NCI-H510A (cell line): ENCODE measurements at regions not wholly inside any gene's neighbourhood (a gene's known extent, or its start where the extent isn't known, plus 50 kb on each side); places are given as distances from the start of the nearest gene placed in this dataset.

Experiments
- DNase-seq: peaks from one replicate; lab custom pipeline; 2025; lab: John Stamatoyannopoulos, UW

DNA sequence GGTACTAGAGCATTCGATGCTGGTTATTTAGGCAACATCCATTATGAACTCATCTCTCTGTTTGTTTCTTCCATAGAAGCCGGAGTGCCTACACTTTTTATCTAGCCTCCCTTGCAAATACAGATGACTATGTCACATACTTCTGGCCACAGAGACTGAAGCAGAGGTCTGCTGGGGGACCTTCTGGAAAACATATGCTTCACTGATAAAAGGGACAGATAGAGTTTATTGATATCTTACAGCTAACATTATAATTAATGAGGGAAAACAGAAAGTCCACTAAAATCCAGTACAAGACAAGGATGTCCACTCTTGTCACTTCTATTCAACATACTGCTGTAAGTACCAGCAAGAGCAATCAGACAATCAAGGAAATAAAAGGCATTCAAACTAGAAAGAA lies 104.3 kb upstream of the FAR2 start:
- no peak for DNase-seq

- DNase-seq, result no peak
Observed at GRCh38 chr12:29048787-29049186, 100.3 kb upstream of the FAR2 start.

GRCh38 chr12:29050503-29050902 lies 98.6 kb upstream of the FAR2 start:
- DNase-seq, result no peak

DNA sequence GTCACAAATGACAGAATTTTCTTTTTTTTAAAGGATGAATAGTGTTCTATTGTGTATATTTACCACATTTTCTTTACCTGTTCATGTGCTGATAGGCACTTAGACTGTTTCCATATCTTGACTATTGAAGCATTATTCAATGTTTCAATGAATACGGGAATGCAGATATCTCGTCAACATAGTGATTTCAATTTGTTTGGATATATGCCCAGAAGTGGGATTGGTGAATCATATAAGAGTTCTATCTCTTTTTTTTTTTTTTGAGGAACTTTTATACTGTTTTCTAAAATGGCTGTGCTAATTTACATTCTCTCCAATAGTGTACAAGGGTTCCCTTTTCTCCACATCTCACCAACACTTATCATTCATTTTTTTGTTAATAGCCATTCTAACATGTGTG lies 97.9 kb upstream of the FAR2 start:
- no peak for DNase-seq

DNA sequence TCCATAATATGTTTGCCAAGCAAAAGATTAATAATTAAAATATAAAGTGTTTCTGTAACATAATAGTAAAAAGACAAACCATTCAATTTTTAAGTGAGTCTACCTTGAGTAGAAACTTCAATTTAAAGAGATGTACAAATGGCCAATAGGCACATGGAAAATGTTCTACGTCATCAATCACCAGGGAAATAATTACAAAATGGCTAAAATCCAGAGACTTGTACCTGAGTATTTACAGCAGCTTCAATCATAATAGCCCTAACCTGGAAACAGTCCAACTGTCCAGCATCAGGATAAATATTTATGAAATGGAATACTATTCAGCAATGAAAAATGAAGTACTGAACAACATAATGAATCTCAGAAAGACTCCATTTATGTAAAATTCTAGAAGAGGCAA lies 95.5 kb upstream of the FAR2 start:
- no peak for DNase-seq

DNA sequence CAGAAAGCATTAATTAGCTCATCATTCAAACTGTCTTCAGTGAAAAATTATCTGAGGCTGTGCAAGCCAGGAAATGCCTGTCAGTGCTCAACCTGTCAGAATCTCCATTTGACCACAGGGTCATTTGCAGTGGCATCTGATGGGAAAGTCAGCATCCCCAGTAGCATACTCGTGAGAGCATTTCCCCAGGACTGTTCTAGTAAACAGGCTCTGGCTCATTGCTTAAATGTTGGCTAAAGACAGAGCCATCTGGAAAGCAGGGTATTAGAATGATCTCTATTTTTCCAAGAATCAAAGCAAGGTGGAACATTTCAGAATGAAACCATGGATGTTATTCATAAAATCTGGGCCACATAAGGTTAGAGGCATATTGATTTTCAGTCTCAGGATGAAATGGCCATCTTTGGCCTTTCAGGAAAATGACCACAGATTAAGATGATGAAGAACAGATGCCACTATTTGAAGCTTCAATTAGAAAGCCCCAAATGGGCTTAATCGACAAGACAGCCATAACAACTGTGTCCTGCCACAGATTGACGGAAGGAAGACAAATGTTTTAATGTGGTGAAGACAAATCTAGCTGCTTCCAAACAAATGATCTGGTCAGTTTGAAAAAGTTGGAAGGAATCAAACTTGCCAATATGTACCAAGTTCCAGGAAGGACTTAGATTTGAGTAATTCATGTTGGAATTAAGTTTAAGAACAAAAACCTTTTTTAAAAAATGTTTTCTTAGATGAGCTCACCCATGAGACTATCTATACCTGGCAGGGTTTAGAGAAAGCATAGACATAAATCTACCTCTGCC lies 94.0 kb upstream of the FAR2 start:
- no peak for DNase-seq

DNA sequence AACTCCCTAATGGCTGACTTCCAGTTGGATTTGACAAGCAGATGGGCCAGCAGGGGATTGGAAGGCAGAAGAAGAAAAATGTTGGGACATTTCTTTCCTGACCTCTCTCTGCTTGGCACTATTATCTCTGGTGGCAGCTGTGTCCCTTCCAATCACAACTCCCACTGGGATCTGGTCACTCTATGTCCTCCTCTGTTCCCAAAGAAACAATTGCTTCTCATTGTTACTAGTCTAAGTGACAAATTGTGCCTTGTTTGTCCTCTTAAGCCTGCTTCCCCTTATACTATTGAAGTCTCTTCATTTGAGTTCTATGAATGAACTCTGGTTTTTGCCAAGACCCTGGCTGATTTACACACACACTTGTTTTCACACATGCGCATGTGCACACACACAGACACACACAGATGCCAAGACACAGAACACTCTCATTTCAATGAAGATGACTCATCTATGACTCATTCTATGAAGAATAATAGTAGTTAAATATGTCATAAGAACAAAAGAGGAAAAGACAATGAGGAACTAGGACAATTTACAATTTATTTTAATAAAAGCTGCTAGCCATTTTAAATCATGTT lies 83.0 kb upstream of the FAR2 start:
- DNase-seq, result no peak

DNA sequence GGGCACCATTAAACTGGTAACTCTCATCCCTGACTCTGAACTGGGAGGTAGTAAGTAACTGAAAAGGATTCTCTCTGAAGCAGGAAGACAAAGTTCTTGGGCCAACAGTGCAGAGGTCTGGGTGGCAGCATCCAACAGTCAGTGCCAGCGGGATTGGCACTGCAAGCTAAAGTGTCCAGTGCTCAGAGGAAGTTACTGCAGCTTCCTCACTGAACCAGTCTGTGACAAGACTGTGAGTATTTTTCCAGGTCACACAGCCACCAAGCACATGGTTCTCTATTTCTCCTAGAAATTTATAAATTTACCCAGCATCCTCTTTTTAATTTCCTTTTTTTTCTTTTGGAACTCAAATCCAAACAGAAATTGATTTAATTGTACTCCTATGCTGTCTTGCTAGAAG lies 81.6 kb upstream of the FAR2 start:
- no peak for DNase-seq

DNA sequence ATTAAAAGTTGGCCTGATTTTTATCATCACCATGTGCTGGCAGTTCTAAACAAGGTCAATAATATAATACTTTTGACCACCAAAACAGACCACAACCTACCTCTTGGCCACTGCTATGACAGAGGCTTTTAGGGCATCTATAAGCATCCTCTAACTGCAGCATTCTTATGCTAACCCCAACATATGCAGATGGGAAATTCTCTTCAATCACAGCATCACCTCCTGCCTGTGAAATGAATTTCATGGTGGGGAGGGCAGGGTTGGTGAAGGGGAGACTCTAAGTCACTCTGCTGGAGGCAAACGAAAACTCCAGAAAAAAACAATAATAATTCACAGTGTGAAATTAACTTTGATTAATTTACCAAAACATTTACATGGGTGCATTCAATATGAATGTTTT lies 78.8 kb upstream of the FAR2 start:
- no peak for DNase-seq

- no peak for DNase-seq
Observed at GRCh38 chr12:29071099-29071498, 78.0 kb upstream of the FAR2 start.

GRCh38 chr12:29072631-29073030 lies 76.4 kb upstream of the FAR2 start:
- no peak for DNase-seq

DNA sequence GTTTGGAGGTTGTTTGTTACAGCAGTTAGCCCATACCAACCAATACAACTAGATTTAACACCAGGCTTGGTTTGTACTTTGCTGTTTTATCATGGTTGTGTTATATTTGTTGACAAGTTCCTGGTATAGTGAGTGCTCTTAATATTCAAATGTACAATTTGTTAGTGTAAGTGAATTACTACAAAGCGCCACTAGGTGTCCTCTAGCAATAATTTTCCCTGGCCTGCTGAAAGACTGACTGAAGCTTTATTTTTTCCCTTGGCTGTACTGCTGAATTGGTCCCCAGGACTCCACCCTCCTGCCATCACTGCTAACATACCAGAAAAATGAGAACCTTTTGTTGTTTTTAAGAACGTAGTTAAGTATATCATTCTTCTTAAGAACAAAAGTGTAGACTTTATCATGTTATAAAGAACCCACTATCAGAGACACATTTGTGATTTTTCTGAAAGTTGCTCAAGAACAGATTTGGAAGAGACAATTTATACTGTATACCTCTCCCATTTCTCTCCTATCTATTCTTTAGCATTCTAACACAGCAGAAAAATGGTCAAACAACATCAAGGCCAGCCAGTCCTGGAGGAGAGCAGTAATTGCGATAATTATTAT lies 75.3 kb upstream of the FAR2 start:
- no peak for DNase-seq

DNA sequence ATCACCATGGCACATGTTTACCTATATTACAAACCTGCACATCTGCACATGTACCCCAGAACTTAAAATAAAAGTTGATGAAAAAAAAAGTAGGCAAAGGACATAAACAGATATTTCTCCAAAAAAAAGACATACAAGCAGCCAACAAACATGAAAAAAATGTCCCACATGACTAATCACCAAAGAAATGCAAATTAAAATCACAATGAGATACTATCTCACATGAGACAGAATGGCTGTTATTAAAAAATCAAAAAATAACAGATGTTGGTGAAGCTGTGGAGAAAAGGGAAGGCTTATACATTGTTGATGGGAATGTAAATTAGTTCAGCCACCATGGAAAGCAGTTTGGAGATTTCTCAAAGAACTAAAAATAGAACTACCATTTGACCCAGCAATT lies 68.0 kb upstream of the FAR2 start:
- no peak for DNase-seq

DNA sequence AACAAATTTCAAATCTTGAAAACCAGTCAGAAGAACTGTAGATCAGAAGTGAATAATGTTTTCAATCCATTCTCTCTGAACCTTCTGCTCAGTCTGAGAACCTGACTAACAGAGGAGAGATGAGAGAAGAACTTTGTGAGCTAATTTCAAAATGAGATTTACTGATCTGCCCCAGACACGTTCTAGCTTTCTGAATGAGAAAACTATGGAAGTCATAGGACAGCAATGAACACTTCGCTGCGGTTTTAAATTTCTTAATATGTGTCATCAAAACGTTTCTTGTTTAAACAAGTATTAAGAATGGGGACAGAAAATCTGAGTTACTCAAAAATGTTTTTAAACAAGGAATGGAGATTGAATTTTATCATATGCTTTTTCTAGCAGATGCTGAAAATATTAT lies 66.6 kb upstream of the FAR2 start:
- no peak for DNase-seq

- DNase-seq, result no peak
Observed at GRCh38 chr12:29086325-29087271, 62.5 kb upstream of the FAR2 start.

DNA sequence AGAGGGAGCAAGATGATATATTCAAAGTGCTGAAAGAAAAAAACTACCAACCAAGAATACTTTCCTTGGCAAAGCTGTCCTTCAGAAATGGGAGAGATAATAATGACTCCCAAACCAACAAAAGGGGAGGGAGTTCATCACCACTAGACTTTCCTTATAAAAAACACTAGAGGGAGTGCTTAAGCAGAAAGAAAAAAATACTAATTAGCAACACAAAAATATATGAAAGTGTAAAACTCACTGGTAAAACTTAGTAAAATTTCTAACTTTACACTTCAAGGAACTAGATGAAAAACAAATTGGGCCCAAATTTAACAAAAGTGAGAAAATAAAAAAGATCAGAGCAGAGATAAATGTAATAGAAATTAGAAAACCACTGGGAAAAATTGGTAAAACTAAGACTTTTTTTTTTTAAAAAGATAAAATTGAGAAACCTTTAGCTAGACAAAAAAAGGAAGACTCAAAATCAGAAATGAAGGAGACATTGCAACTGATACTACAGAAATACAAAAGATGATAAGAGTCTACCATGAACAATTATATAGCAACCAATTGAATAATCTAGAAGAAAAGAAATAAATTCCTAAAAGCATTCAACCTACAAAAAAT lies 60.4 kb upstream of the FAR2 start:
- DNase-seq, result no peak
